ENCODE measurements at regions not wholly inside any gene's neighbourhood (a gene's known extent, or its start where the extent isn't known, plus 50 kb on each side); places are given as distances from the start of the nearest gene placed in this dataset.

DNA sequence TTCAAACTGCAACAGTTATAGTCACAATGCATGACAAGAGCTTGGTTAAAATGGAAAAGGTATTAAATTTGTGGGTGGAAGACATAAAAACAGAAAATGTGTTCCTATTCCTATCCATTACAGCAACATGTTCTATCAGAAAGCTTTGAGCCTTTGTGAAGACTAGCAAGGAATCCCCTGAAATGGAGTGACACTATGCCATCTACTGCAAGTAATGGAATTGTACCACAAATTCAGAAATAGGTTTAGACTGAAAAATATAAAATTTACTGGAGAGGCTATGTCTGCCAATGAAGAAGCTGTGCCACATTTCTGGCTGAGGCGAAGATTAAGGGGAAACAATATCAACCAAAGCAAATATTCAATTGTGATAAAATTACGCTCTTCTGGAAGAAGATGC lies 247.9 kb downstream of the ADAM29 start:
- Mint-ChIP-seq H3K27ac (no peak overlapping the region), H3K36me3 (no peaks in the 10 kb centered on the region), H3K4me3 (no peak overlapping the region), H3K9me3 (no peaks in the 10 kb centered on the region), H3K27me3 (ENCODE audit: low read depth) (no peaks in the 10 kb centered on the region), H3K4me1 (0 out of 2 replicates have a peak, but pooled peaks cover 3% of the 10 kb centered on the region)
- ATAC-seq = no peak
- ChIA-PET CTCF (no interaction called here), POLR2A (no interaction called here)
- DNase-seq (ENCODE audit: low spot score) = no peak
- TF ChIP-seq ZNF232 (CRISPR knock-in tag; IDR thresholded peaks at IDR 0.05) (no peak), ELF4 (CRISPR knock-in tag; IDR thresholded peaks at IDR 0.05; ENCODE audit: low read depth) (no peak), NR3C1 (CRISPR knock-in tag; conservative IDR thresholded peaks at IDR 0.05; ENCODE audit: low read depth) (no peak), SP1 (CRISPR knock-in tag; conservative IDR thresholded peaks at IDR 0.05) (no peak), KAT7 (CRISPR knock-in tag; IDR thresholded peaks at IDR 0.05; ENCODE audit: borderline replicate concordance) (no peak), TCF7 (CRISPR knock-in tag; IDR thresholded peaks at IDR 0.05; ENCODE audit: low read depth) (no peak), CREM (CRISPR knock-in tag; IDR thresholded peaks at IDR 0.05) (no peak)
- TF ChIP-seq, protein P1, sequence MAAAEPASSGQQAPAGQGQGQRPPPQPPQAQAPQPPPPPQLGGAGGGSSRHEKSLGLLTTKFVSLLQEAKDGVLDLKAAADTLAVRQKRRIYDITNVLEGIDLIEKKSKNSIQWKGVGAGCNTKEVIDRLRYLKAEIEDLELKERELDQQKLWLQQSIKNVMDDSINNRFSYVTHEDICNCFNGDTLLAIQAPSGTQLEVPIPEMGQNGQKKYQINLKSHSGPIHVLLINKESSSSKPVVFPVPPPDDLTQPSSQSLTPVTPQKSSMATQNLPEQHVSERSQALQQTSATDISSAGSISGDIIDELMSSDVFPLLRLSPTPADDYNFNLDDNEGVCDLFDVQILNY (CRISPR knock-in tag; IDR thresholded peaks at IDR 0.05) = no peak
- TF ChIP-seq, protein P2, sequence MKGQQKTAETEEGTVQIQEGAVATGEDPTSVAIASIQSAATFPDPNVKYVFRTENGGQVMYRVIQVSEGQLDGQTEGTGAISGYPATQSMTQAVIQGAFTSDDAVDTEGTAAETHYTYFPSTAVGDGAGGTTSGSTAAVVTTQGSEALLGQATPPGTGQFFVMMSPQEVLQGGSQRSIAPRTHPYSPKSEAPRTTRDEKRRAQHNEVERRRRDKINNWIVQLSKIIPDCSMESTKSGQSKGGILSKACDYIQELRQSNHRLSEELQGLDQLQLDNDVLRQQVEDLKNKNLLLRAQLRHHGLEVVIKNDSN (CRISPR knock-in tag; IDR thresholded peaks at IDR 0.05) = no peak
- TF ChIP-seq, protein P3, sequence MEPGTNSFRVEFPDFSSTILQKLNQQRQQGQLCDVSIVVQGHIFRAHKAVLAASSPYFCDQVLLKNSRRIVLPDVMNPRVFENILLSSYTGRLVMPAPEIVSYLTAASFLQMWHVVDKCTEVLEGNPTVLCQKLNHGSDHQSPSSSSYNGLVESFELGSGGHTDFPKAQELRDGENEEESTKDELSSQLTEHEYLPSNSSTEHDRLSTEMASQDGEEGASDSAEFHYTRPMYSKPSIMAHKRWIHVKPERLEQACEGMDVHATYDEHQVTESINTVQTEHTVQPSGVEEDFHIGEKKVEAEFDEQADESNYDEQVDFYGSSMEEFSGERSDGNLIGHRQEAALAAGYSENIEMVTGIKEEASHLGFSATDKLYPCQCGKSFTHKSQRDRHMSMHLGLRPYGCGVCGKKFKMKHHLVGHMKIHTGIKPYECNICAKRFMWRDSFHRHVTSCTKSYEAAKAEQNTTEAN (CRISPR knock-in tag; IDR thresholded peaks at IDR 0.05) = no peak
- TF ChIP-seq, protein P4, sequence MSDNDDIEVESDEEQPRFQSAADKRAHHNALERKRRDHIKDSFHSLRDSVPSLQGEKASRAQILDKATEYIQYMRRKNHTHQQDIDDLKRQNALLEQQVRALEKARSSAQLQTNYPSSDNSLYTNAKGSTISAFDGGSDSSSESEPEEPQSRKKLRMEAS (CRISPR knock-in tag; IDR thresholded peaks at IDR 0.05) = no peak
- TF ChIP-seq, protein P5, sequence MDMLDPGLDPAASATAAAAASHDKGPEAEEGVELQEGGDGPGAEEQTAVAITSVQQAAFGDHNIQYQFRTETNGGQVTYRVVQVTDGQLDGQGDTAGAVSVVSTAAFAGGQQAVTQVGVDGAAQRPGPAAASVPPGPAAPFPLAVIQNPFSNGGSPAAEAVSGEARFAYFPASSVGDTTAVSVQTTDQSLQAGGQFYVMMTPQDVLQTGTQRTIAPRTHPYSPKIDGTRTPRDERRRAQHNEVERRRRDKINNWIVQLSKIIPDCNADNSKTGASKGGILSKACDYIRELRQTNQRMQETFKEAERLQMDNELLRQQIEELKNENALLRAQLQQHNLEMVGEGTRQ (CRISPR knock-in tag; IDR thresholded peaks at IDR 0.05) = no peak
- TF ChIP-seq, protein P6, sequence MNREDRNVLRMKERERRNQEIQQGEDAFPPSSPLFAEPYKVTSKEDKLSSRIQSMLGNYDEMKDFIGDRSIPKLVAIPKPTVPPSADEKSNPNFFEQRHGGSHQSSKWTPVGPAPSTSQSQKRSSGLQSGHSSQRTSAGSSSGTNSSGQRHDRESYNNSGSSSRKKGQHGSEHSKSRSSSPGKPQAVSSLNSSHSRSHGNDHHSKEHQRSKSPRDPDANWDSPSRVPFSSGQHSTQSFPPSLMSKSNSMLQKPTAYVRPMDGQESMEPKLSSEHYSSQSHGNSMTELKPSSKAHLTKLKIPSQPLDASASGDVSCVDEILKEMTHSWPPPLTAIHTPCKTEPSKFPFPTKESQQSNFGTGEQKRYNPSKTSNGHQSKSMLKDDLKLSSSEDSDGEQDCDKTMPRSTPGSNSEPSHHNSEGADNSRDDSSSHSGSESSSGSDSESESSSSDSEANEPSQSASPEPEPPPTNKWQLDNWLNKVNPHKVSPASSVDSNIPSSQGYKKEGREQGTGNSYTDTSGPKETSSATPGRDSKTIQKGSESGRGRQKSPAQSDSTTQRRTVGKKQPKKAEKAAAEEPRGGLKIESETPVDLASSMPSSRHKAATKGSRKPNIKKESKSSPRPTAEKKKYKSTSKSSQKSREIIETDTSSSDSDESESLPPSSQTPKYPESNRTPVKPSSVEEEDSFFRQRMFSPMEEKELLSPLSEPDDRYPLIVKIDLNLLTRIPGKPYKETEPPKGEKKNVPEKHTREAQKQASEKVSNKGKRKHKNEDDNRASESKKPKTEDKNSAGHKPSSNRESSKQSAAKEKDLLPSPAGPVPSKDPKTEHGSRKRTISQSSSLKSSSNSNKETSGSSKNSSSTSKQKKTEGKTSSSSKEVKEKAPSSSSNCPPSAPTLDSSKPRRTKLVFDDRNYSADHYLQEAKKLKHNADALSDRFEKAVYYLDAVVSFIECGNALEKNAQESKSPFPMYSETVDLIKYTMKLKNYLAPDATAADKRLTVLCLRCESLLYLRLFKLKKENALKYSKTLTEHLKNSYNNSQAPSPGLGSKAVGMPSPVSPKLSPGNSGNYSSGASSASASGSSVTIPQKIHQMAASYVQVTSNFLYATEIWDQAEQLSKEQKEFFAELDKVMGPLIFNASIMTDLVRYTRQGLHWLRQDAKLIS (CRISPR knock-in tag; IDR thresholded peaks at IDR 0.05; ENCODE audit: borderline replicate concordance) = no peak
- TF ChIP-seq, protein P7, sequence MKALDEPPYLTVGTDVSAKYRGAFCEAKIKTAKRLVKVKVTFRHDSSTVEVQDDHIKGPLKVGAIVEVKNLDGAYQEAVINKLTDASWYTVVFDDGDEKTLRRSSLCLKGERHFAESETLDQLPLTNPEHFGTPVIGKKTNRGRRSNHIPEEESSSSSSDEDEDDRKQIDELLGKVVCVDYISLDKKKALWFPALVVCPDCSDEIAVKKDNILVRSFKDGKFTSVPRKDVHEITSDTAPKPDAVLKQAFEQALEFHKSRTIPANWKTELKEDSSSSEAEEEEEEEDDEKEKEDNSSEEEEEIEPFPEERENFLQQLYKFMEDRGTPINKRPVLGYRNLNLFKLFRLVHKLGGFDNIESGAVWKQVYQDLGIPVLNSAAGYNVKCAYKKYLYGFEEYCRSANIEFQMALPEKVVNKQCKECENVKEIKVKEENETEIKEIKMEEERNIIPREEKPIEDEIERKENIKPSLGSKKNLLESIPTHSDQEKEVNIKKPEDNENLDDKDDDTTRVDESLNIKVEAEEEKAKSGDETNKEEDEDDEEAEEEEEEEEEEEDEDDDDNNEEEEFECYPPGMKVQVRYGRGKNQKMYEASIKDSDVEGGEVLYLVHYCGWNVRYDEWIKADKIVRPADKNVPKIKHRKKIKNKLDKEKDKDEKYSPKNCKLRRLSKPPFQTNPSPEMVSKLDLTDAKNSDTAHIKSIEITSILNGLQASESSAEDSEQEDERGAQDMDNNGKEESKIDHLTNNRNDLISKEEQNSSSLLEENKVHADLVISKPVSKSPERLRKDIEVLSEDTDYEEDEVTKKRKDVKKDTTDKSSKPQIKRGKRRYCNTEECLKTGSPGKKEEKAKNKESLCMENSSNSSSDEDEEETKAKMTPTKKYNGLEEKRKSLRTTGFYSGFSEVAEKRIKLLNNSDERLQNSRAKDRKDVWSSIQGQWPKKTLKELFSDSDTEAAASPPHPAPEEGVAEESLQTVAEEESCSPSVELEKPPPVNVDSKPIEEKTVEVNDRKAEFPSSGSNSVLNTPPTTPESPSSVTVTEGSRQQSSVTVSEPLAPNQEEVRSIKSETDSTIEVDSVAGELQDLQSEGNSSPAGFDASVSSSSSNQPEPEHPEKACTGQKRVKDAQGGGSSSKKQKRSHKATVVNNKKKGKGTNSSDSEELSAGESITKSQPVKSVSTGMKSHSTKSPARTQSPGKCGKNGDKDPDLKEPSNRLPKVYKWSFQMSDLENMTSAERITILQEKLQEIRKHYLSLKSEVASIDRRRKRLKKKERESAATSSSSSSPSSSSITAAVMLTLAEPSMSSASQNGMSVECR (CRISPR knock-in tag; IDR thresholded peaks at IDR 0.05; ENCODE audit: borderline replicate concordance) = no peak
- TF ChIP-seq, protein P8, sequence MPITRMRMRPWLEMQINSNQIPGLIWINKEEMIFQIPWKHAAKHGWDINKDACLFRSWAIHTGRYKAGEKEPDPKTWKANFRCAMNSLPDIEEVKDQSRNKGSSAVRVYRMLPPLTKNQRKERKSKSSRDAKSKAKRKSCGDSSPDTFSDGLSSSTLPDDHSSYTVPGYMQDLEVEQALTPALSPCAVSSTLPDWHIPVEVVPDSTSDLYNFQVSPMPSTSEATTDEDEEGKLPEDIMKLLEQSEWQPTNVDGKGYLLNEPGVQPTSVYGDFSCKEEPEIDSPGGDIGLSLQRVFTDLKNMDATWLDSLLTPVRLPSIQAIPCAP (CRISPR knock-in tag; IDR thresholded peaks at IDR 0.05) = no peak
- TF ChIP-seq, protein P9, sequence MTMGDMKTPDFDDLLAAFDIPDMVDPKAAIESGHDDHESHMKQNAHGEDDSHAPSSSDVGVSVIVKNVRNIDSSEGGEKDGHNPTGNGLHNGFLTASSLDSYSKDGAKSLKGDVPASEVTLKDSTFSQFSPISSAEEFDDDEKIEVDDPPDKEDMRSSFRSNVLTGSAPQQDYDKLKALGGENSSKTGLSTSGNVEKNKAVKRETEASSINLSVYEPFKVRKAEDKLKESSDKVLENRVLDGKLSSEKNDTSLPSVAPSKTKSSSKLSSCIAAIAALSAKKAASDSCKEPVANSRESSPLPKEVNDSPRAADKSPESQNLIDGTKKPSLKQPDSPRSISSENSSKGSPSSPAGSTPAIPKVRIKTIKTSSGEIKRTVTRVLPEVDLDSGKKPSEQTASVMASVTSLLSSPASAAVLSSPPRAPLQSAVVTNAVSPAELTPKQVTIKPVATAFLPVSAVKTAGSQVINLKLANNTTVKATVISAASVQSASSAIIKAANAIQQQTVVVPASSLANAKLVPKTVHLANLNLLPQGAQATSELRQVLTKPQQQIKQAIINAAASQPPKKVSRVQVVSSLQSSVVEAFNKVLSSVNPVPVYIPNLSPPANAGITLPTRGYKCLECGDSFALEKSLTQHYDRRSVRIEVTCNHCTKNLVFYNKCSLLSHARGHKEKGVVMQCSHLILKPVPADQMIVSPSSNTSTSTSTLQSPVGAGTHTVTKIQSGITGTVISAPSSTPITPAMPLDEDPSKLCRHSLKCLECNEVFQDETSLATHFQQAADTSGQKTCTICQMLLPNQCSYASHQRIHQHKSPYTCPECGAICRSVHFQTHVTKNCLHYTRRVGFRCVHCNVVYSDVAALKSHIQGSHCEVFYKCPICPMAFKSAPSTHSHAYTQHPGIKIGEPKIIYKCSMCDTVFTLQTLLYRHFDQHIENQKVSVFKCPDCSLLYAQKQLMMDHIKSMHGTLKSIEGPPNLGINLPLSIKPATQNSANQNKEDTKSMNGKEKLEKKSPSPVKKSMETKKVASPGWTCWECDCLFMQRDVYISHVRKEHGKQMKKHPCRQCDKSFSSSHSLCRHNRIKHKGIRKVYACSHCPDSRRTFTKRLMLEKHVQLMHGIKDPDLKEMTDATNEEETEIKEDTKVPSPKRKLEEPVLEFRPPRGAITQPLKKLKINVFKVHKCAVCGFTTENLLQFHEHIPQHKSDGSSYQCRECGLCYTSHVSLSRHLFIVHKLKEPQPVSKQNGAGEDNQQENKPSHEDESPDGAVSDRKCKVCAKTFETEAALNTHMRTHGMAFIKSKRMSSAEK (CRISPR knock-in tag; IDR thresholded peaks at IDR 0.05; ENCODE audit: borderline replicate concordance) = no peak
- TF ChIP-seq, protein P10, sequence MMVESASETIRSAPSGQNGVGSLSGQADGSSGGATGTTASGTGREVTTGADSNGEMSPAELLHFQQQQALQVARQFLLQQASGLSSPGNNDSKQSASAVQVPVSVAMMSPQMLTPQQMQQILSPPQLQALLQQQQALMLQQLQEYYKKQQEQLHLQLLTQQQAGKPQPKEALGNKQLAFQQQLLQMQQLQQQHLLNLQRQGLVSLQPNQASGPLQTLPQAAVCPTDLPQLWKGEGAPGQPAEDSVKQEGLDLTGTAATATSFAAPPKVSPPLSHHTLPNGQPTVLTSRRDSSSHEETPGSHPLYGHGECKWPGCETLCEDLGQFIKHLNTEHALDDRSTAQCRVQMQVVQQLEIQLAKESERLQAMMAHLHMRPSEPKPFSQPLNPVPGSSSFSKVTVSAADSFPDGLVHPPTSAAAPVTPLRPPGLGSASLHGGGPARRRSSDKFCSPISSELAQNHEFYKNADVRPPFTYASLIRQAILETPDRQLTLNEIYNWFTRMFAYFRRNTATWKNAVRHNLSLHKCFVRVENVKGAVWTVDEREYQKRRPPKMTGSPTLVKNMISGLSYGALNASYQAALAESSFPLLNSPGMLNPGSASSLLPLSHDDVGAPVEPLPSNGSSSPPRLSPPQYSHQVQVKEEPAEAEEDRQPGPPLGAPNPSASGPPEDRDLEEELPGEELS (CRISPR knock-in tag; IDR thresholded peaks at IDR 0.05) = no peak

All from WTC11 (cell line).